Right lobe of liver (tissue), 6 donors: ENCODE measurements at regions not wholly inside any gene's neighbourhood (a gene's known extent, or its start where the extent isn't known, plus 50 kb on each side); places are given as distances from the start of the nearest gene placed in this dataset.
A peak's percentile ranks its signal among the peaks of the same experiment; 100 is the strongest.

Source experiments
- ATAC-seq, 4 donors: fragments of 200-7000 bp; cut with Tn5 transposase; one replicate each; pipeline ENCODE4 v1.9.1; 2020; ENCODE audit warnings: mild to moderate bottlenecking in 4 of 4, moderate library complexity in 4 of 4
- DNase-seq, 3 donors: peaks; one replicate each; pipeline ENCODE4 v3.0.0-alpha.2; 2020
- H3K27ac ChIP-seq, 3 donors: fragments of 200-600 bp; one replicate each; pipeline ENCODE4 v1.8.0; 2022
- H3K27me3 ChIP-seq, 2 donors: fragments of 200-600 bp; one replicate each; pipeline ENCODE4 v1.8.0; 2022
- H3K36me3 ChIP-seq, 4 donors: fragments of 200-600 bp; sonication (generic) in 1 of 4; one replicate each; pipeline versions ENCODE4 v1.5.1 to v1.8.0; 2017 to 2022; ENCODE audit warnings: control low read depth in 1 of 4
- H3K4me1 ChIP-seq, 4 donors: fragments of 200-600 bp; sonication (generic) in 1 of 4; one replicate each; pipeline versions ENCODE4 v1.5.1 to v1.8.0; 2017 to 2022; ENCODE audit warnings: control low read depth in 1 of 4
- H3K4me3 ChIP-seq, 3 donors: fragments of 200-600 bp; one replicate each; pipeline ENCODE4 v1.8.0; 2022
- H3K9me3 ChIP-seq, 4 donors: fragments of 200-600 bp; sonication (generic) in 1 of 4; one replicate each; pipeline versions ENCODE4 v1.5.1 to v1.8.0; 2017 to 2022; ENCODE audit warnings: control low read depth in 1 of 4
- CTCF ChIP-seq, 4 donors: fragments of 200-600 bp in 3 of 4; fragments of 450-650 bp in 1 of 4; IDR thresholded peaks; one replicate each; pipeline versions ENCODE4 v1.5.1 to v1.8.0; 2016 to 2022; ENCODE audit warnings: antibody characterized with exemption in 4 of 4, mild to moderate bottlenecking in 2 of 4
- POLR2A ChIP-seq: fragments of 450-650 bp; IDR thresholded peaks from one replicate; pipeline ENCODE4 v1.6.1; 2017; ENCODE audit warnings: antibody characterized with exemption, mild to moderate bottlenecking
- WGBS: methylation state at CpG from one replicate; pipeline ENCODE4 v1.1.6; 2018; ENCODE audit warnings: low coverage, low lambda C conversion rate; ENCODE audit not compliant: insufficient coverage; ENCODE audit errors: missing lambda C conversion rate; 5-methylcytosine and 5-hydroxymethylcytosine counted together
- intact Hi-C, 2 donors: fragments of 100-400 bp; cut with DNase I; formaldehyde crosslinking; loops; one replicate each; pipeline versions ENCODE4 v1.11.2 to v1.14.1; 2022
- donor health status: DM: no; HTN: yes; CAD: no.
- donor health status: DM: no; HTN: no; CAD: no.
- donor health status: DM: no; HTN: no; CAD: no.
- donor health status: DM: no; HTN: yes; CAD: no.
- donor health status: DM: no; HTN: yes; CAD: no.

- Histone ChIP-seq H3K36me3 (no peaks in the 10 kb centered on the region), H3K4me1 (no peaks in the 10 kb centered on the region), H3K27me3 (no peaks in the 10 kb centered on the region), H3K4me3 (no peak overlapping the region), H3K27ac (no peak overlapping the region), H3K9me3 (no peaks in the 10 kb centered on the region)
- DNase-seq (peak; percentile 6 to 27 (median 22)), ATAC-seq (no peak)
- intact Hi-C loops: no loop called here
- TF ChIP-seq CTCF (IDR thresholded peaks at IDR 0.05): no peak
- no peak for TF ChIP-seq POLR2A
- 70% methylated on average over 7 of the region's 17 CpGs for WGBS
These were observed 87.0 kb downstream of the YTHDF1 start for GRCh38 chr20:63128956-63129355.

GRCh38 chr20:63128367-63128766 lies 87.6 kb downstream of the YTHDF1 start:
- no peaks in the 10 kb centered on the region for H3K27me3 ChIP-seq
- no peak for ATAC-seq
- no peaks in the 10 kb centered on the region for H3K9me3 ChIP-seq
- H3K36me3 ChIP-seq: no peaks in the 10 kb centered on the region
- TF ChIP-seq POLR2A (no peak), CTCF (IDR thresholded peaks at IDR 0.05) (no peak)
- H3K4me3 ChIP-seq: no peak overlapping the region
- WGBS: 68% methylated on average over 6 of the region's 30 CpGs
- no peak overlapping the region for H3K27ac ChIP-seq
- H3K4me1 ChIP-seq: no peaks in the 10 kb centered on the region
- intact Hi-C loops: no loop called here
- peak; percentile 16 to 51 (median 32) for DNase-seq

GRCh38 chr20:63127700-63128364 lies 88.1 kb downstream of the YTHDF1 start:
- ATAC-seq (no peak), DNase-seq (no peak)
- intact Hi-C loops: no loop called here
- Histone ChIP-seq H3K4me1 (no peaks in the 10 kb centered on the region), H3K27ac (no peak overlapping the region), H3K4me3 (no peak overlapping the region), H3K27me3 (no peaks in the 10 kb centered on the region), H3K9me3 (no peaks in the 10 kb centered on the region), H3K36me3 (no peaks in the 10 kb centered on the region)
- no peak for TF ChIP-seq POLR2A
- TF ChIP-seq CTCF (IDR thresholded peaks at IDR 0.05): no peak
- WGBS: 50% methylated on average over 19 of the region's 21 CpGs

- Histone ChIP-seq H3K27me3 (no peaks in the 10 kb centered on the region), H3K4me1 (no peaks in the 10 kb centered on the region), H3K4me3 (no peak overlapping the region), H3K27ac (no peak overlapping the region), H3K9me3 (no peaks in the 10 kb centered on the region), H3K36me3 (no peaks in the 10 kb centered on the region)
- 34% methylated on average over 13 of the region's 18 CpGs for WGBS
- no peak for TF ChIP-seq POLR2A
- no peak for TF ChIP-seq CTCF (IDR thresholded peaks at IDR 0.05)
- no peak for ATAC-seq
- intact Hi-C loops: no loop called here
- peak; percentile 11 to 30 (median 24) for DNase-seq
These were observed 88.8 kb downstream of the YTHDF1 start for GRCh38 chr20:63126876-63127699.
